Naive thymus-derived CD8-positive, alpha-beta T cell (primary cell): ENCODE measurements at regions not wholly inside any gene's neighbourhood (a gene's known extent, or its start where the extent isn't known, plus 50 kb on each side); places are given as distances from the start of the nearest gene placed in this dataset.

Experiments
- ATAC-seq, 2 donors: fragments of 150-1000 bp; cut with Tn5 transposase in 1 of 2; sonication (Bioruptor Pico), chemical (Tn5 transposase) in 1 of 2; 1 replicate in 1 of 2; 2 replicates in 1 of 2; pipeline ENCODE4 v1.10.0; 2021; ENCODE audit warnings: mild to moderate bottlenecking in 2 of 2, moderate library complexity in 2 of 2
- POLR2A ChIA-PET: fragments of 350-600 bp; sonication (Branson Sonifier 250); formaldehyde crosslinking; loops from one replicate; lab custom pipeline; 2021; ENCODE audit warnings: antibody characterized with exemption; lab: Charles Lee
- DNase-seq, 10 donors: peaks; one replicate each; pipeline versions ENCODE4 v3.0.0 to v3.0.0-alpha.2; 2020 to 2022
- H3K27ac Mint-ChIP-seq, 10 donors: one replicate each; pipeline ENCODE4 v1.8.0; 2020 to 2022; ENCODE audit warnings: mild to moderate bottlenecking in 10 of 10, mixed read lengths in 10 of 10, moderate library complexity in 4 of 10, inconsistent platforms in 1 of 10
- H3K27me3 Mint-ChIP-seq, 5 donors: one replicate each; pipeline ENCODE4 v1.8.0; 2021 to 2022; ENCODE audit warnings: mixed read lengths in 5 of 5
- H3K36me3 Mint-ChIP-seq, 3 donors: one replicate each; pipeline ENCODE4 v1.8.0; 2020 to 2022; ENCODE audit warnings: mixed read lengths in 3 of 3, mild to moderate bottlenecking in 2 of 3, inconsistent platforms in 1 of 3
- H3K4me1 Mint-ChIP-seq, 4 donors: one replicate each; pipeline ENCODE4 v1.8.0; 2021 to 2022; ENCODE audit warnings: mixed read lengths in 4 of 4
- H3K4me3 Mint-ChIP-seq, 10 donors: one replicate each; pipeline ENCODE4 v1.8.0; 2020 to 2022; ENCODE audit warnings: mild to moderate bottlenecking in 10 of 10, mixed read lengths in 10 of 10, moderate library complexity in 6 of 10, inconsistent platforms in 1 of 10
- H3K9me3 Mint-ChIP-seq, 9 donors: one replicate each; pipeline ENCODE4 v1.8.0; 2020 to 2022; ENCODE audit warnings: mixed read lengths in 9 of 9, mild to moderate bottlenecking in 3 of 9, inconsistent platforms in 1 of 9, moderate library complexity in 1 of 9

GRCh38 chr7:156445997-156446761, 194.4 kb upstream of the RNF32 start:
- Mint-ChIP-seq H3K4me1 (no peaks in the 10 kb centered on the region), H3K4me3 (no peak overlapping the region), H3K27me3 (peaks cover 1 to 14% (median 6%) of the 10 kb centered on the region in 5 donors), H3K9me3 (no peaks in the 10 kb centered on the region), H3K27ac (no peak overlapping the region), H3K36me3 (no peaks in the 10 kb centered on the region)
- POLR2A ChIA-PET = no interaction called here
- no peak for ATAC-seq
- DNase-seq = no peak

- ATAC-seq (no peak), DNase-seq (no peak)
- POLR2A ChIA-PET = no interaction called here
- Mint-ChIP-seq H3K27ac (no peak overlapping the region), H3K4me1 (peaks cover 0 to 1% (median 0%) of the 10 kb centered on the region in 4 donors), H3K9me3 (no peaks in the 10 kb centered on the region), H3K4me3 (no peak overlapping the region), H3K36me3 (no peaks in the 10 kb centered on the region), H3K27me3 (peaks cover 1 to 23% (median 14%) of the 10 kb centered on the region in 5 donors)
Observed at GRCh38 chr7:156442516-156442915, 198.1 kb upstream of the RNF32 start.

- DNase-seq = no peak
- H3K27me3 Mint-ChIP-seq = peaks cover 1 to 24% (median 11%) of the 10 kb centered on the region in 5 donors
- no peak for ATAC-seq
- no peaks in the 10 kb centered on the region for H3K36me3 Mint-ChIP-seq
- H3K4me1 Mint-ChIP-seq = peaks cover 0 to 1% (median 0%) of the 10 kb centered on the region in 4 donors
- no peak overlapping the region for H3K4me3 Mint-ChIP-seq
- H3K9me3 Mint-ChIP-seq = no peaks in the 10 kb centered on the region
- H3K27ac Mint-ChIP-seq = no peak overlapping the region
- POLR2A ChIA-PET = no interaction called here
Observed at GRCh38 chr7:156440456-156440855, 200.1 kb upstream of the RNF32 start.

GRCh38 chr7:156438011-156438410, 202.6 kb upstream of the RNF32 start:
- H3K4me3 Mint-ChIP-seq = no peak overlapping the region
- no peaks in the 10 kb centered on the region for H3K36me3 Mint-ChIP-seq
- POLR2A ChIA-PET = no interaction called here

GRCh38 chr7:156437021-156437614, 203.5 kb upstream of the RNF32 start:
- Mint-ChIP-seq H3K36me3 (no peaks in the 10 kb centered on the region), H3K27me3 (peaks cover 4 to 40% (median 18%) of the 10 kb centered on the region in 5 donors), H3K27ac (no peak overlapping the region), H3K9me3 (no peaks in the 10 kb centered on the region), H3K4me1 (peaks cover 0 to 1% (median 0%) of the 10 kb centered on the region in 4 donors), H3K4me3 (no peak overlapping the region)
- DNase-seq (no peak), ATAC-seq (no peak)
- POLR2A ChIA-PET = no interaction called here

More at GRCh38 chr7:156438011-156438410, 202.6 kb upstream of the RNF32 start:
- Mint-ChIP-seq H3K9me3 (no peaks in the 10 kb centered on the region), H3K27ac (no peak overlapping the region), H3K4me1 (peaks cover 0 to 1% (median 0%) of the 10 kb centered on the region in 4 donors), H3K27me3 (peaks cover 4 to 40% (median 19%) of the 10 kb centered on the region in 5 donors)
- DNase-seq (no peak), ATAC-seq (no peak)

GRCh38 chr7:156435486-156436231, 204.9 kb upstream of the RNF32 start:
- Mint-ChIP-seq H3K27ac (no peak overlapping the region), H3K4me3 (no peak overlapping the region), H3K27me3 (peaks cover 7 to 37% (median 18%) of the 10 kb centered on the region in 5 donors), H3K36me3 (no peaks in the 10 kb centered on the region), H3K9me3 (no peaks in the 10 kb centered on the region), H3K4me1 (no peaks in the 10 kb centered on the region)
- no peak for ATAC-seq
- DNase-seq = no peak
- POLR2A ChIA-PET = no interaction called here

- peaks cover 7 to 33% (median 18%) of the 10 kb centered on the region in 5 donors for H3K27me3 Mint-ChIP-seq
- no peaks in the 10 kb centered on the region for H3K36me3 Mint-ChIP-seq
- no peaks in the 10 kb centered on the region for H3K4me1 Mint-ChIP-seq
- ATAC-seq (no peak), DNase-seq (no peak)
- H3K4me3 Mint-ChIP-seq = no peak overlapping the region
- POLR2A ChIA-PET = no interaction called here
- no peak overlapping the region for H3K27ac Mint-ChIP-seq
- peaks cover 0 to 1% (median 0%) of the 10 kb centered on the region in 9 donors for H3K9me3 Mint-ChIP-seq
Observed at GRCh38 chr7:156434706-156435105, 205.9 kb upstream of the RNF32 start.

GRCh38 chr7:156432018-156432417, 208.6 kb upstream of the RNF32 start:
- Mint-ChIP-seq H3K4me1 (no peaks in the 10 kb centered on the region), H3K27ac (no peak overlapping the region), H3K36me3 (no peaks in the 10 kb centered on the region), H3K4me3 (no peak overlapping the region), H3K27me3 (peaks cover 7 to 38% (median 18%) of the 10 kb centered on the region in 5 donors), H3K9me3 (peaks cover 0 to 1% (median 0%) of the 10 kb centered on the region in 9 donors)
- POLR2A ChIA-PET = no interaction called here
- DNase-seq (no peak), ATAC-seq (no peak)

GRCh38 chr7:156430109-156430508, 210.5 kb upstream of the RNF32 start:
- no peaks in the 10 kb centered on the region for H3K4me1 Mint-ChIP-seq
- no peak overlapping the region for H3K27ac Mint-ChIP-seq
- ATAC-seq (no peak), DNase-seq (no peak)
- no peaks in the 10 kb centered on the region for H3K36me3 Mint-ChIP-seq
- no peak overlapping the region for H3K4me3 Mint-ChIP-seq
- H3K27me3 Mint-ChIP-seq = peaks cover 9 to 39% (median 19%) of the 10 kb centered on the region in 5 donors
- peaks cover 0 to 1% (median 0%) of the 10 kb centered on the region in 9 donors for H3K9me3 Mint-ChIP-seq
- POLR2A ChIA-PET = no interaction called here

GRCh38 chr7:156429514-156429913, 211.1 kb upstream of the RNF32 start:
- Mint-ChIP-seq H3K4me1 (no peaks in the 10 kb centered on the region), H3K36me3 (no peaks in the 10 kb centered on the region), H3K27ac (no peak overlapping the region), H3K9me3 (peaks cover 0 to 1% (median 0%) of the 10 kb centered on the region in 9 donors), H3K4me3 (no peak overlapping the region), H3K27me3 (peaks cover 11 to 39% (median 21%) of the 10 kb centered on the region in 5 donors)
- ATAC-seq (no peak), DNase-seq (no peak)
- POLR2A ChIA-PET = no interaction called here

- no peak for DNase-seq
- peaks cover 0 to 11% (median 1%) of the 10 kb centered on the region in 9 donors for H3K9me3 Mint-ChIP-seq
- ATAC-seq = no peak
- POLR2A ChIA-PET = no interaction called here
- no peak overlapping the region for H3K27ac Mint-ChIP-seq
- H3K4me3 Mint-ChIP-seq = no peak overlapping the region
- H3K27me3 Mint-ChIP-seq = peaks cover 10 to 45% (median 14%) of the 10 kb centered on the region in 5 donors
- H3K36me3 Mint-ChIP-seq = peaks cover 0 to 4% (median 0%) of the 10 kb centered on the region in 3 donors
- H3K4me1 Mint-ChIP-seq = no peaks in the 10 kb centered on the region
Observed at GRCh38 chr7:156423876-156424275, 216.7 kb upstream of the RNF32 start.

GRCh38 chr7:156420496-156420895, 220.1 kb upstream of the RNF32 start:
- H3K9me3 Mint-ChIP-seq = peaks cover 0 to 11% (median 1%) of the 10 kb centered on the region in 9 donors
- POLR2A ChIA-PET = no interaction called here
- H3K36me3 Mint-ChIP-seq = peaks cover 0 to 4% (median 0%) of the 10 kb centered on the region in 3 donors
- no peak overlapping the region for H3K27ac Mint-ChIP-seq
- H3K27me3 Mint-ChIP-seq = peaks cover 6 to 48% (median 18%) of the 10 kb centered on the region in 5 donors
- no peaks in the 10 kb centered on the region for H3K4me1 Mint-ChIP-seq
- no peak for DNase-seq
- no peak for ATAC-seq
- no peak overlapping the region for H3K4me3 Mint-ChIP-seq

- POLR2A ChIA-PET = no interaction called here
- DNase-seq = no peak
- ATAC-seq = no peak
- peaks cover 8 to 49% (median 19%) of the 10 kb centered on the region in 5 donors for H3K27me3 Mint-ChIP-seq
- H3K27ac Mint-ChIP-seq = no peak overlapping the region
- H3K36me3 Mint-ChIP-seq = peaks cover 0 to 4% (median 0%) of the 10 kb centered on the region in 3 donors
- peaks cover 0 to 11% (median 1%) of the 10 kb centered on the region in 9 donors for H3K9me3 Mint-ChIP-seq
- H3K4me3 Mint-ChIP-seq = no peak overlapping the region
- no peaks in the 10 kb centered on the region for H3K4me1 Mint-ChIP-seq
Observed at GRCh38 chr7:156419782-156420181, 220.8 kb upstream of the RNF32 start.
